HG03039 (cell line): ENCODE measurements at regions not wholly inside any gene's neighbourhood (a gene's known extent, or its start where the extent isn't known, plus 50 kb on each side); places are given as distances from the start of the nearest gene placed in this dataset.
"Not testable (repeated sequence)": the region's sequence is repeated elsewhere in the genome, so short reads cannot be mapped to it uniquely, and the experiment has no call there.

Source experiments
- ATAC-seq: cut with Tn5 transposase; IDR thresholded peaks from one replicate; pipeline ENCODE4 v1.9.1; 2021; ENCODE audit warnings: mild to moderate bottlenecking, moderate library complexity; ENCODE audit not compliant: unreplicated experiment

GRCh38 chr5:92283521-92283920 is 900.4 kb upstream of the ARRDC3 start:
- no peak for ATAC-seq

GRCh38 chr5:92271750-92272149 is 888.6 kb upstream of the ARRDC3 start:
- ATAC-seq, result not testable (repeated sequence)

GRCh38 chr5:92268343-92268742 is 885.2 kb upstream of the ARRDC3 start:
- no peak for ATAC-seq

GRCh38 chr5:92267830-92268229 is 884.7 kb upstream of the ARRDC3 start:
- ATAC-seq, result no peak

GRCh38 chr5:92265804-92266203 is 882.7 kb upstream of the ARRDC3 start:
- no peak for ATAC-seq

- not testable (repeated sequence) for ATAC-seq
These were observed 872.5 kb upstream of the ARRDC3 start for GRCh38 chr5:92255605-92256004.

- no peak for ATAC-seq
These were observed 865.4 kb upstream of the ARRDC3 start for GRCh38 chr5:92248518-92248917.

- no peak for ATAC-seq
These were observed 859.1 kb upstream of the ARRDC3 start for GRCh38 chr5:92242170-92242569.

- ATAC-seq, result no peak
These were observed 854.8 kb upstream of the ARRDC3 start for GRCh38 chr5:92237896-92238295.

- ATAC-seq, result no peak
These were observed 839.3 kb upstream of the ARRDC3 start for GRCh38 chr5:92222449-92222848.

GRCh38 chr5:92216852-92217251 is 833.7 kb upstream of the ARRDC3 start:
- not testable (repeated sequence) for ATAC-seq

- no peak for ATAC-seq
These were observed 832.0 kb upstream of the ARRDC3 start for GRCh38 chr5:92215116-92215515.

- no peak for ATAC-seq
These were observed 825.1 kb upstream of the ARRDC3 start for GRCh38 chr5:92208265-92208664.

GRCh38 chr5:92207151-92207550 is 824.0 kb upstream of the ARRDC3 start:
- ATAC-seq, result no peak

GRCh38 chr5:92206681-92207080 is 823.6 kb upstream of the ARRDC3 start:
- no peak for ATAC-seq

GRCh38 chr5:92199035-92199434 is 815.9 kb upstream of the ARRDC3 start:
- ATAC-seq, result not testable (repeated sequence)

- no peak for ATAC-seq
These were observed 798.5 kb upstream of the ARRDC3 start for GRCh38 chr5:92181656-92182055.

- ATAC-seq, result no peak
These were observed 797.3 kb upstream of the ARRDC3 start for GRCh38 chr5:92180391-92180790.

GRCh38 chr5:92179651-92180050 is 796.5 kb upstream of the ARRDC3 start:
- no peak for ATAC-seq

GRCh38 chr5:92177926-92178487 is 794.9 kb upstream of the ARRDC3 start:
- no peak for ATAC-seq

- no peak for ATAC-seq
These were observed 780.8 kb upstream of the ARRDC3 start for GRCh38 chr5:92163906-92164305.

GRCh38 chr5:92147798-92148197 is 764.7 kb upstream of the ARRDC3 start:
- ATAC-seq, result no peak

GRCh38 chr5:92147266-92147665 is 764.1 kb upstream of the ARRDC3 start:
- no peak for ATAC-seq
